ENCODE measurements at regions not wholly inside any gene's neighbourhood (a gene's known extent, or its start where the extent isn't known, plus 50 kb on each side); places are given as distances from the start of the nearest gene placed in this dataset.

DNA sequence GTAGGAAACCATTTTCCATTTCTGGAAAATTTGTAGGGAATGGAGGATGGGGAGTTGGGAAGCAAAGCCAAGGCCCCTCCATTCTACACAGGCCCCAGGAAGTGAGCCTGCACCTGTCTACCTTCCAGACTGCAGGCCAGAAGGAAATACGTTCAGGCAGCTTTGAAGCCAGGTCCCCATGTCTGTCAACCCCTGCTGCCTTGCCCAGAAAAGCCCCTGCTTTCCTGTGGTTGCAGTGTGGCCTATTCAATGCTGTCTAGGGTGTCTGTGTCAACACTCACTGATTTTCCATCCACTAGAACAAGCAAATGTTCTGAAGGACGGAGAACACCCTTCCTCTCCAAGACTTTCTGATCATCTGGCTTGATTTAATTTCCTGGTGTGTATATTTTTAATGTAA is 281.9 kb downstream of the TLE3 start:
- TF ChIP-seq EZH2phosphoT487 (IDR thresholded peaks at IDR 0.05; ENCODE audit: borderline replicate concordance, low read depth, low read length): no peak
- TF ChIP-seq, protein P1, sequence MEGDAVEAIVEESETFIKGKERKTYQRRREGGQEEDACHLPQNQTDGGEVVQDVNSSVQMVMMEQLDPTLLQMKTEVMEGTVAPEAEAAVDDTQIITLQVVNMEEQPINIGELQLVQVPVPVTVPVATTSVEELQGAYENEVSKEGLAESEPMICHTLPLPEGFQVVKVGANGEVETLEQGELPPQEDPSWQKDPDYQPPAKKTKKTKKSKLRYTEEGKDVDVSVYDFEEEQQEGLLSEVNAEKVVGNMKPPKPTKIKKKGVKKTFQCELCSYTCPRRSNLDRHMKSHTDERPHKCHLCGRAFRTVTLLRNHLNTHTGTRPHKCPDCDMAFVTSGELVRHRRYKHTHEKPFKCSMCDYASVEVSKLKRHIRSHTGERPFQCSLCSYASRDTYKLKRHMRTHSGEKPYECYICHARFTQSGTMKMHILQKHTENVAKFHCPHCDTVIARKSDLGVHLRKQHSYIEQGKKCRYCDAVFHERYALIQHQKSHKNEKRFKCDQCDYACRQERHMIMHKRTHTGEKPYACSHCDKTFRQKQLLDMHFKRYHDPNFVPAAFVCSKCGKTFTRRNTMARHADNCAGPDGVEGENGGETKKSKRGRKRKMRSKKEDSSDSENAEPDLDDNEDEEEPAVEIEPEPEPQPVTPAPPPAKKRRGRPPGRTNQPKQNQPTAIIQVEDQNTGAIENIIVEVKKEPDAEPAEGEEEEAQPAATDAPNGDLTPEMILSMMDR (conservative IDR thresholded peaks at IDR 0.05; ENCODE audit: low read length): no peak
